ENCODE measurements at regions not wholly inside any gene's neighbourhood (a gene's known extent, or its start where the extent isn't known, plus 50 kb on each side); places are given as distances from the start of the nearest gene placed in this dataset.
"Not testable (repeated sequence)": the region's sequence is repeated elsewhere in the genome, so short reads cannot be mapped to it uniquely, and the experiment has no call there.

DNA sequence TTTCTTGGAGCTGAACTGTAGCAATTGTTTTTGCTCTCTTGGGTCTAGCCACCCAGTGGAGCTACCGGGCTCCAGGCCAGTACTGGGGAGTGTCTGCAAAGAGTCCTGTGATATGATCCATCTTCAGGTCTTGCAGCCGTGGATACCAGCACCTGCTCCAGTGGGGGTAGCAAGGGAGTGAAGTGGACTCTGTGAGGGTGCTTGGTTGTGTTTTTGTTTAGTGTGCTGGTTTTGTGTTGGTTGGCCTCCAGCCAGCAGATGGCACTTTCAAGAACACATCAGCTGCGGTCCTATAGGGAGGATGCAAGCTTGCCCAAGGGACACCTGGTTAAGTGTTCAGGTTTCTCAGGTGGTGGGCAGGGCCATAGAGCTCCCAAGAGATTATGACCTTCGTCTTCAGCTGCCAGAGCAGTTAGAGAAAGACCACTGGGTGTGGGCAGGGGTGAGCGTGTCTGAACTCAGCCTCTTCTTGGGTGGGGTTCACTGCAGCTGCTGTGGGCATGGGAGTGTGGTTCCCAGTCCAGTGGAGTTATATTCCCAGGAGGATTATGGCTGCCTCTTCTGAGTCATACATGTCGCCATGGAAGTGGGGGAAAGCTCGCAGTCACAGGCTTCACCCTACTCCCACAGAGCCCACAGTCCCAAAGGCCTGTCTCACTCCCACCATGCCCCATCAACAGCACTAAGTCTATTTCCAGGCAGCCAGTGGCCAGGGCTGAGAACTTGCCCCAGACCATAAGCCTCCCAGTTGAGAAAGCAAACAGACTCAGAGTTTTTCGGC lies 811.6 kb downstream of the GLUD2 start:
- DNase-seq (ENCODE audit: low read depth) = no peak

GRCh38 chrX:121863976-121864375 lies 816.6 kb downstream of the GLUD2 start:
- DNase-seq (ENCODE audit: low read depth) = no peak

DNA sequence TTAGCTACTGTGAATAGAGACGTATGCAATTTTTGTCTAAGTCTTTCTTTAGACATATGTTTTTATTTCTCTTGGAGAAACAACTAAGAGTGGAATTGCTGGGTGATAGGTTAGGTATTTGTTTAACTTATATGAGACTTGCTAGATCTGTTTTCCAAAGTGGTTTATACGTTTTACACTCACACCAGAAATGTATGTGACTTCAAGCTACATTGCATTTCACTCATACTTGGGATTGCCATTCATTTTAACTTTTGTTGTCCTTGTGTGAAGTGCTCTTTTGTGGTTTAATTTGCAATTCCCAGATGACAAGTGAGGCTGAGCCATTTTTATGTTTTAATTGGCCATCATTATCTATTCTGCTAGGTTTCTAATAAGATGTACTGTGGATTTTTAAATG lies 817.2 kb downstream of the GLUD2 start:
- no peak for DNase-seq (ENCODE audit: low read depth)

DNA sequence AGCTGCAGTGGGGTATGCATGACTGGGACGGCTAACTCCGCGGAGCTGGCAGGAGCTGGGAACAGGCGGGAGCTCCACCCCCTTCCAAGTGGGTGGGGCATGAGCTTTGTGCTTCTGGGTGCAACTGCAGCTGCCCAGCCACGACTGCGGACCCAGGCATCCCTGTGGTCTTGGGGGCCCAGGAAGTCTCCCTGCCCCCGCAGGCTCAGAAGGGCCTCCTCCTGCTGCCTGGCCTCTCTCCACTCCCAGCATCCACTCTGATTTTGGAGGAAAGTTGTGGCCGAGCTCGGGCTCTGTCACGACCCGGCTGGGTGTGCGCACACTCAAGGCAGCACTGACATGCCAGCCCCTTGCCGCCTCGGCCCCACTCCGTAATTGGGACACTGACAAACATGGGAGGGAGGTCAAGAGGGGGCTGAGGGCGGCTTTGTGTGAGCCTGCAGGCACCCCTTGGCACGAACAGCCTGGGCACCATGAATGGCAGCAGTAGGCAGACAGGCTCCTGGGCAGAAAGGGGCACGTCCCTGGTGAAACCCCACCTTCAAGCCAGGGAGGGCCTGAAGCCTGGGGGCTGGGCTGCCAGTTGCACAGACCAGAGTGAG lies 822.6 kb downstream of the GLUD2 start:
- DNase-seq (ENCODE audit: low read depth) = no peak

DNA sequence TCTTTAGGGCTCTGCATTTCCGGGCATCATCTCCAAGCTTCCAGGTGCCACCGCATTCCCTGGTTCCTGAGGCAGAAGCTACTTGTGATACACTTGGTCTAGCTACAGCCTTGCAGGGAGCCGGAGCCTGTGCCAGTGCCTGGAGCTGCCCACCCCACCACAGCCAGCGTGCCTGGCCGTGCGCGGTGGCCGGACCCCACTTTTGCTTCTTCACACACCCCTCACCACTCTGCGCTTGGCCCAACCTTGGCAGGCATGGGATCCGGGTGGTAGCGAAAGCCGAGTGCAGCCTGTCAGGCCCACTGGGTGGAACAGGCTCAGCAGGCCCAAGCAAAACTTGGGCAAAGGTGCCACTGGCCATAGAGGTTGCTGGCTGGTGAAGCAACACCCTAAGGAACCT lies 823.7 kb downstream of the GLUD2 start:
- no peak for DNase-seq (ENCODE audit: low read depth)

DNA sequence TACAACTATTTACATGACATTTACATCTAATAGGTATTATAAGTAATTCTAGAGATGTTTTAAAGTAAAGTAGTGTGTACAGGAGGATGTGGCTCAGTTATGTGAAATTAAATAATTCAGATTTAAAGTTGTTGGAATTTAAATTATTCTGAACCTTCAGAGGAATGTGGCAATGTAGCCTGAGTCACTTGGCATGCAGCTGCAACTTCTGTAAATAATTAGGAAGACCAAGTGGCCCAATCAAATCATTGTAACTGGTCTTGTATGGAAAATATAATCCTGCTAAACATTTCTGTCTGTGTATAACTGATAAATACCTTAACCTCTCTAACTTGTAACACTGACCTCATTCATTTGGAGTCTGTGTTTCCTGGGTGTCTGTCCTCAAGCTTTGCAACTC lies 828.9 kb downstream of the GLUD2 start:
- DNase-seq (ENCODE audit: low read depth) = no peak

GRCh38 chrX:121877337-121877736 lies 829.9 kb downstream of the GLUD2 start:
- DNase-seq (ENCODE audit: low read depth) = not testable (repeated sequence)

- DNase-seq (ENCODE audit: low read depth) = no peak
These were observed 839.1 kb downstream of the GLUD2 start for GRCh38 chrX:121886557-121886956.

DNA sequence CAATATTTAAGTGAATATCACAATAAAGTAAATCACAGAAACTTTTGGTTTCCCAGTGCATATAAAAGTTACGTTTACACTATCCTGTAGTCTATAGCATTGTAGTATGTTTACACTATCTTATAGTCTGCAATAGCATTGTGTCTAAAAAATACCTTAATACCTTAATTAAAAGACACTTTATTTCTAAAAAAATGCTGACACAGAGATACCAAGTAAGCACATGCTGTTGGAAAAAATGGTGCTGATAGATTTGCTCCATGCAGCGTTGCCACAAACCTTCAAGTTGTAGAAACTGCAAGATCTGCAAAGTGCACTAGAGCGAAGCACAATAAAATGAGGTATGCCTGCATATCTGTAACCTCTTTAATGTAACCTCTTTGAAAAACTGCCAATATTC lies 847.3 kb downstream of the GLUD2 start:
- no peak for DNase-seq (ENCODE audit: low read depth)

DNA sequence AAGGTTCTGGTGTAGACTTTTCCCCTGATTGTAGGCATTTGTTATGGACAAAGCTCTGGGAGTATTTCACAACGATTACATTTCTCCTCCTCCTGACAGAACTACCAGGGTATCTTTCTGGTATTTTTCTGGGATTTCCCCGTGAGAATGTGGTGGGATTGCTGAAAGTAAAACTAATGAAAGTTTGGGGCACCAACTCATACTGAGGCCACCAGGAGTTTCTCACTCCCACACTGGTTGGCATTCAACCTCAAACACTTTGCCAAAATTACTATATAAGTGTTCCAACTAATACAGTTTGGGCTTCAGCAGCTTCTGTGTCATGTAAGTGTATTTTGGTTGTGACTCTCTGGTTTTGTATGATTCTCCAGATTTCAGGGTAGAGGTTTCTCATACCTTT lies 855.1 kb downstream of the GLUD2 start:
- no peak for DNase-seq (ENCODE audit: low read depth)

GRCh38 chrX:121903961-121904360 lies 856.6 kb downstream of the GLUD2 start:
- DNase-seq (ENCODE audit: low read depth) = no peak

GRCh38 chrX:121921258-121921657 lies 873.8 kb downstream of the GLUD2 start:
- DNase-seq (ENCODE audit: low read depth) = no peak

GRCh38 chrX:121931567-121931966 lies 884.2 kb downstream of the GLUD2 start:
- no peak for DNase-seq (ENCODE audit: low read depth)

DNA sequence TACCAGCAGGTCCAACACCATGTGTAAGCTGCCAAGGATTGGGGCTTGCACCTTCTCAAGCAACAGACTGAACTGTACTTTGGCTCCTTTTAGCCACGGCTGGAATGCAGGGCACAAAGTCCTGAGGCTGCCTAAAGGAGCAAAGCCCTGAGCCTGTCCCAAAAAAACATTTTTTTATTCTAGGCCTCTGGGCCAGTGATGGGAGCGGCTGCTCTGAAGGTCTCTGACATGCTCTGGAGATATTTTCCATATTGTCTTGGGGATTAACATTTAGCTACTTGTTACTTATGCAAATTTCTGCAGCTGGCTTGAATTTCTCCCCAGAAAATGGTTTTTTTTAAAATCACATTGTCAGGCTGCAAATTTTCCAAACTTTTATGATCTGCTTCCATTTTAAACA lies 885.3 kb downstream of the GLUD2 start:
- no peak for DNase-seq (ENCODE audit: low read depth)

GRCh38 chrX:121949041-121949760 lies 901.8 kb downstream of the GLUD2 start:
- no peak for DNase-seq (ENCODE audit: low read depth)

DNA sequence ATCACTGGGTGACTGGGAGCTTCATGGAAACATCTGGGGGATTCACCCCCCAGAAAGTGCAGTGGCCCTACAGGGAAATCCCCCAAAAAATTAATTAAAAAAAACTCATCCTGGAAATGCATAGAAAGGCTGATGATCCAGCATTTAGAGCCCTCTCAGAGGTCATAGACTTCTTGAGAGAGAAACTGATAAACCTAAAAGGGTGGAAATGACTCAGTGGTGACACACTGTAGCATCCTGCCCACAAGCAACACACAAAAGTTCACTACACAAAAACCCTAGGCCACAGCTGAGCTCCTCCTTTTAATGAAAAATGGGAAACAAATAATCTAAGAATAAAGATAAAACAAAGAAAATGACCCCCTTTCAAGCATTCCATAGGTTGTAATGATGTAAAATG lies 911.5 kb downstream of the GLUD2 start:
- DNase-seq (ENCODE audit: low read depth) = no peak

DNA sequence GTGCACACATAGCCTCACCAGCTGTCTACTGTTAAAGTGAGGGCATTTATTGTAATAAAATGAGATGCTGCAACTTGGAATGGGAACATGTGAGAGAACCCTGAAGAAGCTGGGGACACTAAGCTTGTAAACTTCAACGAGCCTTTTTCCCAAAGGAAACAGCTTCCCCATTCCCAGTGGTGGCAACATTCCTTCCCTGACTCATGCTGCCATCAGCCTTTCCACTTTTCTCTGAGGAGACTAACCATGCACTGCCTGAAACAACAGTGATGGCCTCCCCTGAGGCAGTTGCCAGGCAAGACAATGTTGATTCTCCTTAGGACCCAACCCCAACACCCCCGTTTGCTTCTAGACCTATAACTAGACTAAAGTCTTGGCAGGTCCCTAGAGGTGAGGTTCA lies 928.3 kb downstream of the GLUD2 start:
- no peak for DNase-seq (ENCODE audit: low read depth)

- DNase-seq (ENCODE audit: low read depth) = no peak
These were observed 939.8 kb downstream of the GLUD2 start for GRCh38 chrX:121987163-121987562.

- no peak for DNase-seq (ENCODE audit: low read depth)
These were observed 940.4 kb downstream of the GLUD2 start for GRCh38 chrX:121987835-121988234.

- no peak for DNase-seq (ENCODE audit: low read depth)
These were observed 956.7 kb downstream of the GLUD2 start for GRCh38 chrX:122004127-122004526.

- no peak for DNase-seq (ENCODE audit: low read depth)
These were observed 979.3 kb downstream of the GLUD2 start for GRCh38 chrX:122026665-122027064.

DNA sequence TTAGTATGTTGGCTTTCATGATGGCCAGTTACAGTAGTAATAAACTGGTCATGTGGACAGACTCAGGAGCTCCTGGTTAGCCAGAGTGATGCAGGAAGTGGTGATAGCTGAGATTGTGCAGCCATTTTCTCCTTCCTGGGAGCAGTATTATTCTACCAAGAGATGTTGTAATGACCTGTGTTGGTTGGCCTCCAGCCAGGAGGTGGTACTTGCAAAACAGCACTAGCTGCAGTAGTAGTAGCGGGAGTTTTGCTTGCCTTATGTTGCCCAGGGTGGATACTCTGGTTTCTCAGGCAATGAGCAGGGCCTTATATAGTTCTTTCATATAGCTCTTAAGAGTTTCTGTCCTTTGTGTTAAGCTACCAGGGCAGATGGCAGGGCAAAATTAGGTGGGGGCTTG lies 998.8 kb downstream of the GLUD2 start:
- no peak for DNase-seq (ENCODE audit: low read depth)

DNA sequence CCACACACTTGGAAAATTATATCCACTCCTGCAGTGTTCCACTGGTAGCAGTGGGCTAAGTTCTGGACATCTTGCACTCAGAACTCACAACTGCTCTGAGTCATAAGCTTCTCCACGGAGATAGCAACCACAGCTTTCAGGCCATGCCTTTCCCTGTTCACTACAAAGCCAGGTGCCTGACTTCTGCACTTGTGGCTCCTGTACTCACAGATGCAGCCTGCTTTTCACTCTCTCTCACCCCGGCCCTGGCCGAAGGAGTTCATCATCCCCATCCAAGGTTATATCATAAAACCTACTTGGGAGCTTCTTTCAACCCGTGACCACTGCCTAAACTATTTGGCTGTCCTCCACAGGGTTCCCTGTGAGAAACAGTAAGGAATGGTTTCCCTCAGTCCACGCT lies 999.4 kb downstream of the GLUD2 start:
- DNase-seq (ENCODE audit: low read depth) = no peak
